CD8-positive, alpha-beta memory T cell (primary cell): ENCODE measurements at regions not wholly inside any gene's neighbourhood (a gene's known extent, or its start where the extent isn't known, plus 50 kb on each side); places are given as distances from the start of the nearest gene placed in this dataset.
"Not testable (repeated sequence)": the region's sequence is repeated elsewhere in the genome, so short reads cannot be mapped to it uniquely, and the experiment has no call there.

ENCODE experiments used
- CTCF ChIA-PET: fragments of 350-600 bp; sonication (Branson Sonifier 250); formaldehyde crosslinking; loops from one replicate; lab custom pipeline; 2021; ENCODE audit warnings: antibody characterized with exemption; lab: Charles Lee
- POLR2A ChIA-PET: fragments of 350-600 bp; sonication (Branson Sonifier 250); formaldehyde crosslinking; loops from one replicate; lab custom pipeline; 2021; ENCODE audit warnings: antibody characterized with exemption; lab: Charles Lee
- DNase-seq, 5 donors: peaks; one replicate each; pipeline versions ENCODE4 v3.0.0 to v3.0.0-alpha.2; 2020 to 2022; ENCODE audit warnings: mixed read lengths in 1 of 5
- H3K27ac ChIP-seq: one replicate; pipeline ENCODE4 v1.7.0; 2013; ENCODE audit warnings: low read depth, mild to moderate bottlenecking, low read length, moderate library complexity
- H3K27me3 ChIP-seq: 2 replicates; pipeline ENCODE4 v1.7.0; 2013; ENCODE audit warnings: low read length, mild to moderate bottlenecking; ENCODE audit not compliant: insufficient read depth, poor library complexity, severe bottlenecking
- H3K36me3 ChIP-seq: 2 replicates; pipeline ENCODE4 v1.7.0; 2013; ENCODE audit warnings: mild to moderate bottlenecking, low read length, moderate library complexity; ENCODE audit not compliant: insufficient read depth
- H3K4me1 ChIP-seq: 2 replicates; pipeline ENCODE4 v1.7.0; 2013; ENCODE audit warnings: mild to moderate bottlenecking, low read length, moderate library complexity; ENCODE audit not compliant: insufficient read depth
- H3K4me3 ChIP-seq: 2 replicates; pipeline ENCODE4 v1.7.0; 2013; ENCODE audit warnings: mild to moderate bottlenecking, low read length
- H3K9me3 ChIP-seq: 2 replicates; pipeline ENCODE4 v1.7.0; 2013; ENCODE audit warnings: mild to moderate bottlenecking, low read length
- H3K27ac Mint-ChIP-seq, 8 donors: one replicate each; pipeline ENCODE4 v1.8.0; 2020 to 2021; ENCODE audit warnings: mixed read lengths in 8 of 8, mild to moderate bottlenecking in 6 of 8, inconsistent platforms in 3 of 8, moderate library complexity in 3 of 8
- H3K27me3 Mint-ChIP-seq, 2 donors: one replicate each; pipeline ENCODE4 v1.8.0; 2020 to 2021; ENCODE audit warnings: mixed read lengths in 2 of 2, mild to moderate bottlenecking in 1 of 2, moderate library complexity in 1 of 2
- H3K36me3 Mint-ChIP-seq, 3 donors: one replicate each; pipeline ENCODE4 v1.8.0; 2020 to 2021; ENCODE audit warnings: mixed read lengths in 3 of 3, inconsistent platforms in 1 of 3, mild to moderate bottlenecking in 1 of 3
- H3K4me1 Mint-ChIP-seq, 3 donors: one replicate each; pipeline ENCODE4 v1.8.0; 2020 to 2021; ENCODE audit warnings: mixed read lengths in 3 of 3, inconsistent platforms in 1 of 3, mild to moderate bottlenecking in 1 of 3
- H3K4me3 Mint-ChIP-seq, 7 donors: one replicate each; pipeline ENCODE4 v1.8.0; 2020 to 2021; ENCODE audit warnings: mixed read lengths in 7 of 7, mild to moderate bottlenecking in 6 of 7, moderate library complexity in 4 of 7, inconsistent platforms in 2 of 7
- H3K9me3 Mint-ChIP-seq, 5 donors: one replicate each; pipeline ENCODE4 v1.8.0; 2020 to 2022; ENCODE audit warnings: mixed read lengths in 5 of 5, mild to moderate bottlenecking in 3 of 5, moderate library complexity in 2 of 5, inconsistent platforms in 1 of 5

- ChIA-PET POLR2A (no interaction called here), CTCF (no interaction called here)
- no peaks in the 10 kb centered on the region for H3K36me3 ChIP-seq
- H3K4me1 ChIP-seq = no peaks in the 10 kb centered on the region
- DNase-seq = no peak
- H3K4me1 Mint-ChIP-seq = no peaks in the 10 kb centered on the region
- no peaks in the 10 kb centered on the region for H3K27me3 ChIP-seq
- H3K27ac Mint-ChIP-seq = no peak overlapping the region
- H3K27ac ChIP-seq = no peak overlapping the region
- no peak overlapping the region for H3K4me3 Mint-ChIP-seq
- H3K4me3 ChIP-seq = no peak overlapping the region
- peaks cover 0 to 2% of the 10 kb centered on the region in 2 donors for H3K27me3 Mint-ChIP-seq
- no peaks in the 10 kb centered on the region for H3K36me3 Mint-ChIP-seq
- H3K9me3 Mint-ChIP-seq = peaks cover 0 to 2% (median 0%) of the 10 kb centered on the region in 5 donors
- no peaks in the 10 kb centered on the region for H3K9me3 ChIP-seq
These were observed 339.8 kb downstream of the EMP1 start for GRCh38 chr12:13536219-13536910.

GRCh38 chr12:13534645-13535398 lies 338.3 kb downstream of the EMP1 start:
- H3K4me3 Mint-ChIP-seq = no peak overlapping the region
- POLR2A ChIA-PET = no interaction called here

GRCh38 chr12:13534242-13534641 lies 337.7 kb downstream of the EMP1 start:
- no peaks in the 10 kb centered on the region for H3K36me3 ChIP-seq
- H3K9me3 Mint-ChIP-seq = peaks cover 0 to 2% (median 0%) of the 10 kb centered on the region in 5 donors
- H3K27me3 Mint-ChIP-seq = peaks cover 0 to 2% of the 10 kb centered on the region in 2 donors
- no peaks in the 10 kb centered on the region for H3K27me3 ChIP-seq
- DNase-seq = no peak
- H3K36me3 Mint-ChIP-seq = no peaks in the 10 kb centered on the region
- H3K4me1 ChIP-seq = no peaks in the 10 kb centered on the region
- no peaks in the 10 kb centered on the region for H3K4me1 Mint-ChIP-seq
- no peaks in the 10 kb centered on the region for H3K9me3 ChIP-seq
- no peak overlapping the region for H3K27ac ChIP-seq
- no peak overlapping the region for H3K4me3 ChIP-seq
- no peak overlapping the region for H3K4me3 Mint-ChIP-seq
- POLR2A ChIA-PET = no interaction called here
- H3K27ac Mint-ChIP-seq = no peak overlapping the region
- CTCF ChIA-PET = no interaction called here

More at GRCh38 chr12:13534645-13535398, 338.3 kb downstream of the EMP1 start:
- Mint-ChIP-seq H3K36me3 (no peaks in the 10 kb centered on the region), H3K9me3 (peaks cover 0 to 2% (median 0%) of the 10 kb centered on the region in 5 donors), H3K4me1 (no peaks in the 10 kb centered on the region), H3K27ac (no peak overlapping the region), H3K27me3 (peaks cover 0 to 2% of the 10 kb centered on the region in 2 donors)
- Histone ChIP-seq H3K4me1 (no peaks in the 10 kb centered on the region), H3K36me3 (no peaks in the 10 kb centered on the region), H3K9me3 (no peaks in the 10 kb centered on the region), H3K4me3 (no peak overlapping the region), H3K27me3 (no peaks in the 10 kb centered on the region), H3K27ac (no peak overlapping the region)
- CTCF ChIA-PET = no interaction called here
- DNase-seq = peak in 2 of 5 donors; percentile 1

GRCh38 chr12:13530966-13531365 lies 334.4 kb downstream of the EMP1 start:
- no peak overlapping the region for H3K27ac ChIP-seq
- H3K9me3 ChIP-seq = no peaks in the 10 kb centered on the region
- Mint-ChIP-seq H3K36me3 (no peaks in the 10 kb centered on the region), H3K27me3 (no peaks in the 10 kb centered on the region), H3K4me3 (no peak overlapping the region), H3K9me3 (peaks cover 0 to 2% (median 0%) of the 10 kb centered on the region in 5 donors), H3K4me1 (no peaks in the 10 kb centered on the region), H3K27ac (no peak overlapping the region)
- DNase-seq = no peak
- H3K36me3 ChIP-seq = no peaks in the 10 kb centered on the region
- no peak overlapping the region for H3K4me3 ChIP-seq
- CTCF ChIA-PET = no interaction called here
- no peaks in the 10 kb centered on the region for H3K27me3 ChIP-seq
- no peaks in the 10 kb centered on the region for H3K4me1 ChIP-seq
- POLR2A ChIA-PET = no interaction called here

- H3K27me3 ChIP-seq, H3K9me3 ChIP-seq, H3K27ac ChIP-seq, H3K4me3 ChIP-seq, H3K36me3 ChIP-seq, CTCF ChIA-PET, H3K27ac Mint-ChIP-seq, H3K36me3 Mint-ChIP-seq, H3K9me3 Mint-ChIP-seq, POLR2A ChIA-PET, H3K4me1 Mint-ChIP-seq, H3K4me3 Mint-ChIP-seq, H3K4me1 ChIP-seq, DNase-seq: not testable (repeated sequence)
- H3K27me3 Mint-ChIP-seq = peaks cover 0 to 11% of the 10 kb centered on the region in 2 donors
These were observed 329.8 kb downstream of the EMP1 start for GRCh38 chr12:13526185-13526921.

- Histone ChIP-seq H3K27me3 (no peaks in the 10 kb centered on the region), H3K36me3 (no peaks in the 10 kb centered on the region), H3K9me3 (no peaks in the 10 kb centered on the region), H3K4me3 (no peak overlapping the region), H3K4me1 (no peaks in the 10 kb centered on the region), H3K27ac (no peak overlapping the region)
- Mint-ChIP-seq H3K27ac (no peak overlapping the region), H3K4me3 (no peak overlapping the region), H3K4me1 (no peaks in the 10 kb centered on the region), H3K36me3 (no peaks in the 10 kb centered on the region), H3K9me3 (peaks cover 0 to 16% (median 2%) of the 10 kb centered on the region in 5 donors), H3K27me3 (peaks cover 6 to 29% of the 10 kb centered on the region in 2 donors)
- ChIA-PET POLR2A (no interaction called here), CTCF (no interaction called here)
- DNase-seq = no peak
These were observed 327.2 kb downstream of the EMP1 start for GRCh38 chr12:13523536-13524307.

GRCh38 chr12:13518034-13518433 lies 321.5 kb downstream of the EMP1 start:
- H3K4me1 Mint-ChIP-seq, H3K36me3 Mint-ChIP-seq, H3K27ac ChIP-seq, H3K27ac Mint-ChIP-seq, H3K36me3 ChIP-seq, CTCF ChIA-PET, POLR2A ChIA-PET, DNase-seq, H3K4me1 ChIP-seq, H3K4me3 ChIP-seq, H3K27me3 ChIP-seq, H3K4me3 Mint-ChIP-seq, H3K9me3 ChIP-seq: not testable (repeated sequence)
- Mint-ChIP-seq H3K9me3 (peaks cover 9 to 31% (median 18%) of the 10 kb centered on the region in 5 donors), H3K27me3 (peaks cover 6 to 29% of the 10 kb centered on the region in 2 donors)
